Endothelial cell of umbilical vein (primary cell): ENCODE measurements at regions not wholly inside any gene's neighbourhood (a gene's known extent, or its start where the extent isn't known, plus 50 kb on each side); places are given as distances from the start of the nearest gene placed in this dataset.

ENCODE experiments used
- BruUV-seq: library from RNA; stranded (reverse); fragments of 400-500 nt; replicated peaks from 2 replicates; lab custom pipeline; 2021; lab: Mats Ljungman, UMichigan
- CTCF ChIA-PET: fragments of 300-600, 350-600 bp; sonication (Branson Sonifier 250); formaldehyde crosslinking; loops from one replicate; lab custom pipeline; 2021; ENCODE audit warnings: antibody characterized with exemption, inconsistent platforms; lab: Charles Lee
- POLR2A ChIA-PET: fragments of 300-600, 350-600 bp; sonication (Branson Sonifier 250); formaldehyde crosslinking; loops from one replicate; lab custom pipeline; 2021; ENCODE audit warnings: antibody characterized with exemption, inconsistent platforms; lab: Charles Lee
- DNase-seq: peaks from one replicate; pipeline ENCODE4 v3.0.0-alpha.2; 2011; ENCODE audit warnings: low read depth, low spot score
- FAIRE-seq: peaks from 2 replicates; lab custom pipeline; 2011; peaks lifted over from hg19 to GRCh38; lab: Jason Lieb, UNC
- H2AFZ ChIP-seq: 2 replicates; pipeline ENCODE4 v1.6.0; 2012; ENCODE audit warnings: low read depth, low read length, control low read depth, inconsistent platforms
- H3K27ac ChIP-seq: 2 replicates; pipeline ENCODE4 v1.5.1; 2011; ENCODE audit warnings: low read depth, mild to moderate bottlenecking, control low read depth, low read length, moderate library complexity; ENCODE audit not compliant: insufficient read depth
- H3K27me3 ChIP-seq, 2 experiments: 2 replicates each; pipeline versions ENCODE4 v1.6.0 to v1.6.1; 2011; ENCODE audit warnings: low read length in 2 of 2, mixed read lengths in 1 of 2; ENCODE audit not compliant: control insufficient read depth in 2 of 2, insufficient read depth in 2 of 2
- H3K36me3 ChIP-seq, 2 experiments: 2 replicates in 1 of 2; 3 replicates in 1 of 2; pipeline ENCODE4 v1.5.1; 2011; ENCODE audit warnings: low read length in 2 of 2, mild to moderate bottlenecking in 1 of 2, moderate library complexity in 1 of 2; ENCODE audit not compliant: control insufficient read depth in 2 of 2, insufficient read depth in 2 of 2; ENCODE audit errors: extremely low read depth in 1 of 2
- H3K4me1 ChIP-seq: 3 replicates; pipeline ENCODE4 v1.5.1; 2011; ENCODE audit warnings: mild to moderate bottlenecking, low read length; ENCODE audit not compliant: control insufficient read depth, insufficient read depth; ENCODE audit errors: extremely low read depth
- H3K4me2 ChIP-seq: 2 replicates; pipeline ENCODE4 v1.6.1; 2011; ENCODE audit warnings: low read length, control low read depth, mixed read lengths; ENCODE audit not compliant: insufficient read depth
- H3K4me3 ChIP-seq, 3 experiments: fragments of 200-600 bp in 1 of 3; sonication (generic), shearing (Covaris generic) in 1 of 3; replicated peaks in 1 of 3; 2 replicates each; pipeline ENCODE4 v1.5.1; 2011 to 2016; ENCODE audit warnings: control low read depth in 3 of 3, low read length in 3 of 3, mild to moderate bottlenecking in 2 of 3, inconsistent platforms in 1 of 3, low read depth in 1 of 3, moderate library complexity in 1 of 3; ENCODE audit not compliant: insufficient read depth in 1 of 3
- H3K79me2 ChIP-seq: 2 replicates; pipeline ENCODE4 v1.6.0; 2012; ENCODE audit warnings: low read length, inconsistent platforms; ENCODE audit not compliant: control insufficient read depth, insufficient read depth
- H3K9ac ChIP-seq: replicated peaks from 2 replicates; pipeline ENCODE3; 2011; ENCODE audit warnings: low read length, control low read depth; ENCODE audit not compliant: insufficient read depth; ENCODE audit errors: extremely low read depth
- H3K9me1 ChIP-seq: replicated peaks from 3 replicates; pipeline ENCODE4 v1.6.0; 2011; ENCODE audit warnings: mild to moderate bottlenecking, low read length; ENCODE audit not compliant: control insufficient read depth, insufficient read depth; ENCODE audit errors: extremely low read depth
- H3K9me3 ChIP-seq: replicated peaks from 2 replicates; pipeline ENCODE4 v1.5.1; 2012; ENCODE audit warnings: low read length, inconsistent platforms; ENCODE audit not compliant: control insufficient read depth, insufficient read depth
- H4K20me1 ChIP-seq: replicated peaks from 2 replicates; pipeline ENCODE3; 2011; ENCODE audit warnings: mild to moderate bottlenecking, low read length; ENCODE audit not compliant: control insufficient read depth, insufficient read depth; ENCODE audit errors: extremely low read depth
- CTCF ChIP-seq, 2 donors: IDR thresholded peaks; 1 replicate in 1 of 2; 2 replicates in 1 of 2; pipeline ENCODE4 v1.5.1; 2011; ENCODE audit warnings: low read length in 2 of 2, mild to moderate bottlenecking in 2 of 2, moderate library complexity in 2 of 2, control low read depth in 1 of 2, inconsistent platforms in 1 of 2, low read depth in 1 of 2; ENCODE audit not compliant: insufficient read depth in 1 of 2; ENCODE audit errors: extremely low read depth in 1 of 2
- EZH2 ChIP-seq: IDR thresholded peaks from 2 replicates; pipeline ENCODE4 v1.6.1; 2012; ENCODE audit warnings: borderline replicate concordance, low read depth, mild to moderate bottlenecking, moderate library complexity, low read length, inconsistent platforms; ENCODE audit not compliant: severe bottlenecking
- FOS ChIP-seq: IDR thresholded peaks from 2 replicates; pipeline ENCODE4 v1.6.1; 2011; ENCODE audit warnings: mild to moderate bottlenecking, low read length, moderate library complexity, borderline replicate concordance; ENCODE audit not compliant: insufficient read depth
- GATA2 ChIP-seq: IDR thresholded peaks from 2 replicates; pipeline ENCODE4 v1.7.0; 2011; ENCODE audit warnings: low read depth, mild to moderate bottlenecking, moderate library complexity, mixed read lengths, low read length; ENCODE audit not compliant: insufficient read length, insufficient read depth
- JUN ChIP-seq: IDR thresholded peaks from 2 replicates; pipeline ENCODE4 v1.6.1; 2011; ENCODE audit warnings: borderline replicate concordance, low read depth; ENCODE audit not compliant: insufficient read length, insufficient read depth
- MAX ChIP-seq: IDR thresholded peaks from 2 replicates; pipeline ENCODE4 v1.6.1; 2011; ENCODE audit not compliant: insufficient read depth, insufficient read length
- MYC ChIP-seq: IDR thresholded peaks from one replicate; pipeline ENCODE4 v1.6.1; 2011; ENCODE audit warnings: mild to moderate bottlenecking, low read depth, low read length
- POLR2A ChIP-seq: IDR thresholded peaks from 2 replicates; pipeline ENCODE4 v1.6.1; 2012; ENCODE audit warnings: low read depth, mild to moderate bottlenecking, control low read depth, low read length
- POLR2AphosphoS5 ChIP-seq: IDR thresholded peaks from 2 replicates; pipeline ENCODE4 v1.6.1; 2012; ENCODE audit warnings: low read depth, mild to moderate bottlenecking, control low read depth, low read length, moderate library complexity; ENCODE audit not compliant: insufficient read depth
- dilution Hi-C: fragments of 300-500 bp; cut with MboI; formaldehyde crosslinking; loops from one replicate; pipeline ENCODE4 v1.15.0; 2019; ENCODE audit warnings: low sequenced_read_pairs; ENCODE audit not compliant: extremely low pct_ligation_motif_present
- intact Hi-C: fragments of 100-400 bp; cut with micrococcal nuclease; formaldehyde crosslinking; loops from one replicate; pipeline ENCODE4 v1.10.0; 2022

GRCh38 chr1:5645135-5645399 is 347.2 kb downstream of the NPHP4 start:
- no TSS peak for BruUV-seq
- no peaks in the 10 kb centered on the region for H3K9me1 ChIP-seq
- no peak for FAIRE-seq
- H3K4me1 ChIP-seq, result no peaks in the 10 kb centered on the region
- H3K36me3 ChIP-seq, result no peaks in the 10 kb centered on the region
- intact Hi-C loops (no loop called here), dilution Hi-C loops (no loop called here)
- ChIA-PET POLR2A (no interaction called here), CTCF (no interaction called here)
- TF ChIP-seq POLR2AphosphoS5 (no peak), CTCF (IDR thresholded peaks at IDR 0.05; ENCODE audit: extremely low read depth in 1 of 2, insufficient read depth in 1 of 2, low read depth in 1 of 2, low read length in 2 of 2) (no peak), FOS (no peak), JUN (no peak), MYC (no peak), GATA2 (no peak), EZH2 (no peak), POLR2A (no peak), MAX (no peak)
- H3K9ac ChIP-seq, result no peak overlapping the region
- no peak for DNase-seq
- no peaks in the 10 kb centered on the region for H4K20me1 ChIP-seq
- H3K27me3 ChIP-seq, result no peaks in the 10 kb centered on the region
- no peak overlapping the region for H3K4me2 ChIP-seq
- no peaks in the 10 kb centered on the region for H3K79me2 ChIP-seq
- no peak overlapping the region for H3K27ac ChIP-seq
- no peak overlapping the region for H2AFZ ChIP-seq
- no peaks in the 10 kb centered on the region for H3K9me3 ChIP-seq
- no peak overlapping the region for H3K4me3 ChIP-seq
